AG04449 (cell line): ENCODE measurements at regions not wholly inside any gene's neighbourhood (a gene's known extent, or its start where the extent isn't known, plus 50 kb on each side); places are given as distances from the start of the nearest gene placed in this dataset.

Source experiments
- CTCF ChIA-PET: fragments of 350-600 bp; formaldehyde crosslinking; extraction: SDS; loops from one replicate; lab custom pipeline; 2021; ENCODE audit warnings: antibody characterized with exemption; lab: Yijun Ruan, JAX
- POLR2A ChIA-PET: fragments of 400-600, 350-600 bp; formaldehyde crosslinking; extraction: SDS; loops from one replicate; lab custom pipeline; 2020; ENCODE audit warnings: antibody characterized with exemption, inconsistent platforms; lab: Yijun Ruan, JAX
- DNase-seq: peaks from one replicate; pipeline ENCODE4 v3.0.0-alpha.2; 2010; ENCODE audit warnings: low read depth, low spot score
- H3K4me3 ChIP-seq: 2 replicates; pipeline ENCODE4 v1.5.1; 2011; ENCODE audit warnings: low read depth, mild to moderate bottlenecking, control low read depth, low read length
- CTCF ChIP-seq: IDR thresholded peaks from one replicate; pipeline ENCODE4 v1.5.1; 2011; ENCODE audit warnings: mild to moderate bottlenecking, moderate library complexity, low read length, control low read depth, inconsistent platforms; ENCODE audit not compliant: insufficient read depth; ENCODE audit errors: missing control alignments

- no peak overlapping the region for H3K4me3 ChIP-seq
- no peak for DNase-seq
- POLR2A ChIA-PET = no interaction called here
- no peak for TF ChIP-seq CTCF
- CTCF ChIA-PET = no interaction called here
Measured at GRCh38 chr18:78696698-78697435, 282.8 kb upstream of the SALL3 start.

GRCh38 chr18:78697446-78697845 is 282.2 kb upstream of the SALL3 start:
- no peak overlapping the region for H3K4me3 ChIP-seq
- POLR2A ChIA-PET = no interaction called here
- no peak for TF ChIP-seq CTCF
- CTCF ChIA-PET = no interaction called here
- no peak for DNase-seq

- ChIA-PET POLR2A (no interaction called here), CTCF (no interaction called here)
- H3K4me3 ChIP-seq = no peak overlapping the region
- no peak for DNase-seq
- no peak for TF ChIP-seq CTCF
Measured at GRCh38 chr18:78698914-78699313, 280.7 kb upstream of the SALL3 start.

GRCh38 chr18:78699499-78699898 is 280.1 kb upstream of the SALL3 start:
- DNase-seq = no peak
- CTCF ChIA-PET = no interaction called here
- H3K4me3 ChIP-seq = no peak overlapping the region
- POLR2A ChIA-PET = no interaction called here
- no peak for TF ChIP-seq CTCF

GRCh38 chr18:78701771-78702396 is 277.7 kb upstream of the SALL3 start:
- H3K4me3 ChIP-seq = no peak overlapping the region
- ChIA-PET CTCF (no interaction called here), POLR2A (no interaction called here)
- no peak for DNase-seq
- TF ChIP-seq CTCF = no peak

- TF ChIP-seq CTCF = no peak
- no peak for DNase-seq
- H3K4me3 ChIP-seq = no peak overlapping the region
- ChIA-PET CTCF (no interaction called here), POLR2A (no interaction called here)
Measured at GRCh38 chr18:78703291-78703690, 276.3 kb upstream of the SALL3 start.
